Keratinocyte (primary cell): ENCODE measurements at regions not wholly inside any gene's neighbourhood (a gene's known extent, or its start where the extent isn't known, plus 50 kb on each side); places are given as distances from the start of the nearest gene placed in this dataset.

Experiments used
- EZH2 ChIP-seq: IDR thresholded peaks from one replicate; pipeline ENCODE4 v1.6.1; 2012; ENCODE audit warnings: inconsistent platforms, mild to moderate bottlenecking, low read length, moderate library complexity
- TF ChIP-seq, protein P1 (sequence below), 3 experiments: IDR thresholded peaks in 1 of 3; conservative IDR thresholded peaks in 1 of 3; optimal IDR thresholded peaks in 1 of 3; 2 replicates in 2 of 3; 3 replicates in 1 of 3; pipeline versions ENCODE3 to v1.5.1; 2011; ENCODE audit warnings: low read length in 3 of 3, mild to moderate bottlenecking in 3 of 3, moderate library complexity in 2 of 3, control low read depth in 1 of 3, inconsistent platforms in 1 of 3; ENCODE audit not compliant: insufficient read depth in 2 of 3; ENCODE audit errors: extremely low read depth in 1 of 3

DNA sequence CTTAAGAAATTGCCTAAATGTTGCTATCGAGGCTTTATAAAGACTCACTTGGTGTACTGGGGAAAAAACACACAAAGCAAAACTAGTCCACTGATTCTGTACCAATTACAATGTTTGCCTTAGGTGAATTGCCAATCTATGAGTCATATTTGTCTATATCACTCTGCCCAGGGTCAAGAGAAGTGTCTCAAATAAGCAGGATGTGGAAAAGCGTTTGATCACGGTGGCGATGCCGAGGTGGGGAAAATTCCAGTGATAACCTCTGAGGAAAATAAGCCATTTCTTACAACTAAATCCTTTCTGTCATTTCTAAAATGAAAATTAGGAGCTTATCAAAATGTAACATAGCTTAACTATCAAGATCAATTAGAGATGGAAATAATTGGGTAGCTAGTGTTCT, 148.6 kb upstream of the DIO3 start:
- TF ChIP-seq EZH2 = no peak
- TF ChIP-seq, protein P1, sequence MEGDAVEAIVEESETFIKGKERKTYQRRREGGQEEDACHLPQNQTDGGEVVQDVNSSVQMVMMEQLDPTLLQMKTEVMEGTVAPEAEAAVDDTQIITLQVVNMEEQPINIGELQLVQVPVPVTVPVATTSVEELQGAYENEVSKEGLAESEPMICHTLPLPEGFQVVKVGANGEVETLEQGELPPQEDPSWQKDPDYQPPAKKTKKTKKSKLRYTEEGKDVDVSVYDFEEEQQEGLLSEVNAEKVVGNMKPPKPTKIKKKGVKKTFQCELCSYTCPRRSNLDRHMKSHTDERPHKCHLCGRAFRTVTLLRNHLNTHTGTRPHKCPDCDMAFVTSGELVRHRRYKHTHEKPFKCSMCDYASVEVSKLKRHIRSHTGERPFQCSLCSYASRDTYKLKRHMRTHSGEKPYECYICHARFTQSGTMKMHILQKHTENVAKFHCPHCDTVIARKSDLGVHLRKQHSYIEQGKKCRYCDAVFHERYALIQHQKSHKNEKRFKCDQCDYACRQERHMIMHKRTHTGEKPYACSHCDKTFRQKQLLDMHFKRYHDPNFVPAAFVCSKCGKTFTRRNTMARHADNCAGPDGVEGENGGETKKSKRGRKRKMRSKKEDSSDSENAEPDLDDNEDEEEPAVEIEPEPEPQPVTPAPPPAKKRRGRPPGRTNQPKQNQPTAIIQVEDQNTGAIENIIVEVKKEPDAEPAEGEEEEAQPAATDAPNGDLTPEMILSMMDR (optimal IDR thresholded peaks at IDR 0.05 in 1 of 3, IDR thresholded peaks at IDR 0.05 in 1 of 3, conservative IDR thresholded peaks at IDR 0.05 in 1 of 3; ENCODE audit: extremely low read depth in 1 of 3, insufficient read depth in 2 of 3, low read length in 3 of 3) = no peak
